ENCODE measurements at regions not wholly inside any gene's neighbourhood (a gene's known extent, or its start where the extent isn't known, plus 50 kb on each side); places are given as distances from the start of the nearest gene placed in this dataset.

DNA sequence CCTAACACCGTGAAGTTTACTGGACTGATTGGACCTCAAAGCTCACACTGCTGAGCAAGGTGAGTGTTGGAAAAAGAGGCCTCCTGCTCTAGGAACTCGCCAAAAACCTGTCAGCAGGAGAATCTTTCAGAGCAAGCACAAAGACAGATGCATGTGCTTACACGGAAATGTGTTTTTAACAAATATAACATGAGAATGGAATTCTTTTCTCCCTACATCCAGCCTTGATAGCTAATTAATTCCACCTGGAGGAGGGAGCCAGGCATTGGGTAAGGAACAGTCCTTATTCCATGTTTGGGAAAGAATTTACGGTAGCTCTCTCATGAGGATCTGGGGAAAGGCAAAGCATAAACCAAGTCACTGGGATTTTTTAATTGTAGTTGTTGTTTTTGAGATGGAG, 98.8 kb downstream of the KLF4 start:
- 83 to 90% methylated on average over 4 of the region's 4 CpGs for WGBS, 2 donors

DNA sequence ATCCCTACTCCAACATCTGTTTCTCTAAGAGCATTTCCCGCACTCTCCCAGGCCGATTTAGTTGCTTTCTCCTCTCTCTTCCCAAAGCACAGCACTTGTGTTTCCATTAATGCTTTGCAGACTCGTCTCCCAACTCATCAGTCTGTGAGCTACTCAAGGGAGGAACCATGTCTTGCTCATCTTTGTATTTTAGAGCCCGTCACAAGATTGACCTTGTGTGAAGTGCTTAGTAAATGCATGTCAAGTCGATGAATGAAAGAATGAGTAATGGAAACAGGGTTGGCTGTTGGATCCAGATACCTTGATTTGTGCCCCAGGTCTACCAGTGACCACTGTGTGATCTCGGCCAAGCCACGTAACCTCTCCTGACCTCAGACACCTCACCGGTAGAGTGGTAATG, 99.3 kb downstream of the KLF4 start:
- H3K27ac ChIP-seq: peak overlapping the region; percentile 14 to 58 (median 34)
- WGBS, 2 donors: 90% methylated on average over 8 of the region's 8 CpGs
- TF ChIP-seq, protein P1, sequence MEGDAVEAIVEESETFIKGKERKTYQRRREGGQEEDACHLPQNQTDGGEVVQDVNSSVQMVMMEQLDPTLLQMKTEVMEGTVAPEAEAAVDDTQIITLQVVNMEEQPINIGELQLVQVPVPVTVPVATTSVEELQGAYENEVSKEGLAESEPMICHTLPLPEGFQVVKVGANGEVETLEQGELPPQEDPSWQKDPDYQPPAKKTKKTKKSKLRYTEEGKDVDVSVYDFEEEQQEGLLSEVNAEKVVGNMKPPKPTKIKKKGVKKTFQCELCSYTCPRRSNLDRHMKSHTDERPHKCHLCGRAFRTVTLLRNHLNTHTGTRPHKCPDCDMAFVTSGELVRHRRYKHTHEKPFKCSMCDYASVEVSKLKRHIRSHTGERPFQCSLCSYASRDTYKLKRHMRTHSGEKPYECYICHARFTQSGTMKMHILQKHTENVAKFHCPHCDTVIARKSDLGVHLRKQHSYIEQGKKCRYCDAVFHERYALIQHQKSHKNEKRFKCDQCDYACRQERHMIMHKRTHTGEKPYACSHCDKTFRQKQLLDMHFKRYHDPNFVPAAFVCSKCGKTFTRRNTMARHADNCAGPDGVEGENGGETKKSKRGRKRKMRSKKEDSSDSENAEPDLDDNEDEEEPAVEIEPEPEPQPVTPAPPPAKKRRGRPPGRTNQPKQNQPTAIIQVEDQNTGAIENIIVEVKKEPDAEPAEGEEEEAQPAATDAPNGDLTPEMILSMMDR (IDR thresholded peaks at IDR 0.05): no peak
- no peak for TF ChIP-seq POLR2A (IDR thresholded peaks at IDR 0.05)
- no peaks in the 10 kb centered on the region for H3K36me3 ChIP-seq
- intact Hi-C loops (cut with DNase I): no loop called here
- H3K4me1 ChIP-seq: peaks cover 30 to 39% of the 10 kb centered on the region in 2 donors
- no peak for DNase-seq
- no peak overlapping the region for H3K4me3 ChIP-seq (replicated peaks in 1 of 3)
- H3K27me3 ChIP-seq: no peaks in the 10 kb centered on the region
- H3K9me3 ChIP-seq: no peaks in the 10 kb centered on the region

More for the DNA sequence above, 98.8 kb downstream of the KLF4 start:
- H3K36me3 ChIP-seq: no peaks in the 10 kb centered on the region
- TF ChIP-seq POLR2A (IDR thresholded peaks at IDR 0.05): no peak
- TF ChIP-seq, protein P1 (IDR thresholded peaks at IDR 0.05): no peak
- no peak overlapping the region for H3K27ac ChIP-seq
- H3K9me3 ChIP-seq: no peaks in the 10 kb centered on the region
- H3K4me3 ChIP-seq (replicated peaks in 1 of 3): no peak overlapping the region
- intact Hi-C loops (cut with DNase I): no loop called here
- peaks cover 30 to 39% of the 10 kb centered on the region in 2 donors for H3K4me1 ChIP-seq
- no peaks in the 10 kb centered on the region for H3K27me3 ChIP-seq
- no peak for DNase-seq

DNA sequence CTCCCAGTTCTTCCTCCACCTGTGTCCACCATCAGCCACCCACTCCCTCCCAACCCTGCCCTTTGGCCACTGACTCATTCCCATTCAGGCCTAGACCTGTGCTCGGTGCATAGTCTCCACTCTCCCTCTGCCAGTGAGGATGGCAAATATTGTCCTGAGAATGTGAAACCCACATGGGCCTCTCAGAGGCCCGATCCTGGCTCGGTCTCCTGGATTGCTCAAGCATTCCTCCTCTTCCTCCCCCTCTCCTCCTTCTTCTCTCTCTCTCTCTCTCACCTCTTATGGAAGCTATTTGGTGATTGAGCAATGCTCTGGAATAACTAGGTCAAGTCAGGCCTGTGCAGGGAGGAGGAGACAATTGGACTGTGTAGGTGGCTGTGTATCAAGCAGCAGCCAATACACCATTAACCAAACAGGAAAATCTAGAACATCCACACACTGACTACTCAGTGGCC, 99.9 kb downstream of the KLF4 start:
- intact Hi-C loops (cut with DNase I): no loop called here
- H3K27ac ChIP-seq: peak overlapping the region; percentile 55 to 68 (median 61)
- 23 to 32% methylated on average over 3 of the region's 3 CpGs for WGBS, 2 donors
- no peaks in the 10 kb centered on the region for H3K36me3 ChIP-seq
- peaks cover 30 to 39% of the 10 kb centered on the region in 2 donors for H3K4me1 ChIP-seq
- no peak overlapping the region for H3K4me3 ChIP-seq (replicated peaks in 1 of 3)
- TF ChIP-seq POLR2A (IDR thresholded peaks at IDR 0.05): no peak
- TF ChIP-seq, protein P1 (IDR thresholded peaks at IDR 0.05): peak in 1 of 6 experiments; percentile 3
- DNase-seq: peak; percentile 74 to 75
- H3K27me3 ChIP-seq: no peaks in the 10 kb centered on the region
- H3K9me3 ChIP-seq: no peaks in the 10 kb centered on the region

DNA sequence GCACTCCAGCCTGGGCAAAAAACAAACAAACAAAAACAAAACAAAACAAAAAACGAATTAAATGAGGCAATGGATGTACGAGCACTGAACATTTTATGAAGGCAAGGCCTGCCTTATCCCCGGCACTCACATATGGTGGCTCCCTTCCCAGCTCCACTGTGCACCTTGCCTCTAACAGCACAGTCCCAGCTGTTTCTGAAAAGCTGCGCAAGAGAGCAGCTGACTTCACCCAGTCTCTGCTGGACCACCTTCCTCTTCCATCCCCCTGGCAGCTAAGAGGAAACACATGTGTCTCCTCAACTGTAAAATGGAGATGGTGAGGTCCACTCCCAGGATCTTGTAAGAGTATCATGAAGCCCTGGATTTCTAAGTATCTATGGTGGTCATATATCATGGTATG, 100.7 kb downstream of the KLF4 start:
- DNase-seq: no peak
- TF ChIP-seq, protein P1 (IDR thresholded peaks at IDR 0.05): no peak
- no peak for TF ChIP-seq POLR2A (IDR thresholded peaks at IDR 0.05)
- no peaks in the 10 kb centered on the region for H3K27me3 ChIP-seq
- H3K36me3 ChIP-seq: no peaks in the 10 kb centered on the region
- peaks cover 30 to 39% of the 10 kb centered on the region in 2 donors for H3K4me1 ChIP-seq
- intact Hi-C loops (cut with DNase I): no loop called here
- peak overlapping the region in 1 of 3 donors; percentile 61 for H3K27ac ChIP-seq
- no peak overlapping the region for H3K4me3 ChIP-seq (replicated peaks in 1 of 3)
- WGBS, 2 donors: 82 to 89% methylated on average over 4 of the region's 4 CpGs
- H3K9me3 ChIP-seq: no peaks in the 10 kb centered on the region

DNA sequence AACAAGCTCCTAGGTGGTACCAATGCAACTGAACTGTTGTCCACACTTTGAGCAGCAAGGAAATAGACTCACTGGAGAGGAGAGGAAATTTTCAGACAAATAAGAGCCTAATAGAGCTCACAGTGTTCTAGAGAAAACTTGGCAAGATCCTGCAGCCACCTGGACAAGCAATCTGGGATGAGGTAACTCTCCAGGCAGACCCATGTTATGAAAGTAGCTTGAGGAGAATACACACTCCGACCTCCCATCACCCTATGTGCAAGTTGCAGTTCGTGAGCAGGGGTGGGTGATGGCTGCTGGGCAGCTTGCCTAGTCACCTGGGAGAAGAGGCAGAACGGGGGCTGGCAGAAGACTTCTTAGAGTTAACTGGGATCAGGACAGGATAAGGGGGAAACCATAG, 102.2 kb downstream of the KLF4 start:
- Histone ChIP-seq H3K4me3 (replicated peaks in 1 of 3) (no peak overlapping the region), H3K4me1 (peaks cover 30 to 39% of the 10 kb centered on the region in 2 donors), H3K27me3 (no peaks in the 10 kb centered on the region), H3K9me3 (no peaks in the 10 kb centered on the region), H3K27ac (peak overlapping the region in 2 of 3 donors; percentile 40 to 61), H3K36me3 (no peaks in the 10 kb centered on the region)
- 26% methylated on average over 3 of the region's 3 CpGs for WGBS, 2 donors
- intact Hi-C loops (cut with DNase I): no loop called here
- peak; percentile 51 to 69 for DNase-seq
- TF ChIP-seq POLR2A (IDR thresholded peaks at IDR 0.05): no peak
- TF ChIP-seq, protein P1 (IDR thresholded peaks at IDR 0.05): no peak
